GM12874 (cell line): ENCODE measurements at regions not wholly inside any gene's neighbourhood (a gene's known extent, or its start where the extent isn't known, plus 50 kb on each side); places are given as distances from the start of the nearest gene placed in this dataset.

Experiments
- TF ChIP-seq, protein P1 (sequence below): IDR thresholded peaks from 2 replicates; pipeline ENCODE4 v1.5.1; 2011; ENCODE audit warnings: low read depth, mild to moderate bottlenecking, control low read depth, low read length, moderate library complexity; ENCODE audit not compliant: insufficient read depth

DNA sequence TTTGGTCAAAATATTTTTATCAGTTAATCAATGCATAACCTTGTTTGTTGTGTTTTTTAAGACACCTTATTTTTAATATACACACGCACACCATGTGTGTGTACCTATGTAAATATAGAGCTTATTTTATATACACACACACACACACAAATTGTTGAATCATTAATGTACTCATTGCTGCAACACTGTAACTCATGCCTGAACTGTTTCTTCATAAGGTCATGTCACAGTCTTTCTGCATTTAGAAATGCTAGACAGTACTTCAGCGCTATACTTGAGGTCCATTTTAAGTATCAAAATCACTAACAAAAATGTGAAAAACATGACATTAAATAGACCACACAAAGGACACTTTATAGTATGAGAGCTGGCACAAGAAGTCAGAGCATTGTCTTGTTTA is 589.4 kb downstream of the SI start:
- TF ChIP-seq, protein P1, sequence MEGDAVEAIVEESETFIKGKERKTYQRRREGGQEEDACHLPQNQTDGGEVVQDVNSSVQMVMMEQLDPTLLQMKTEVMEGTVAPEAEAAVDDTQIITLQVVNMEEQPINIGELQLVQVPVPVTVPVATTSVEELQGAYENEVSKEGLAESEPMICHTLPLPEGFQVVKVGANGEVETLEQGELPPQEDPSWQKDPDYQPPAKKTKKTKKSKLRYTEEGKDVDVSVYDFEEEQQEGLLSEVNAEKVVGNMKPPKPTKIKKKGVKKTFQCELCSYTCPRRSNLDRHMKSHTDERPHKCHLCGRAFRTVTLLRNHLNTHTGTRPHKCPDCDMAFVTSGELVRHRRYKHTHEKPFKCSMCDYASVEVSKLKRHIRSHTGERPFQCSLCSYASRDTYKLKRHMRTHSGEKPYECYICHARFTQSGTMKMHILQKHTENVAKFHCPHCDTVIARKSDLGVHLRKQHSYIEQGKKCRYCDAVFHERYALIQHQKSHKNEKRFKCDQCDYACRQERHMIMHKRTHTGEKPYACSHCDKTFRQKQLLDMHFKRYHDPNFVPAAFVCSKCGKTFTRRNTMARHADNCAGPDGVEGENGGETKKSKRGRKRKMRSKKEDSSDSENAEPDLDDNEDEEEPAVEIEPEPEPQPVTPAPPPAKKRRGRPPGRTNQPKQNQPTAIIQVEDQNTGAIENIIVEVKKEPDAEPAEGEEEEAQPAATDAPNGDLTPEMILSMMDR = no peak

DNA sequence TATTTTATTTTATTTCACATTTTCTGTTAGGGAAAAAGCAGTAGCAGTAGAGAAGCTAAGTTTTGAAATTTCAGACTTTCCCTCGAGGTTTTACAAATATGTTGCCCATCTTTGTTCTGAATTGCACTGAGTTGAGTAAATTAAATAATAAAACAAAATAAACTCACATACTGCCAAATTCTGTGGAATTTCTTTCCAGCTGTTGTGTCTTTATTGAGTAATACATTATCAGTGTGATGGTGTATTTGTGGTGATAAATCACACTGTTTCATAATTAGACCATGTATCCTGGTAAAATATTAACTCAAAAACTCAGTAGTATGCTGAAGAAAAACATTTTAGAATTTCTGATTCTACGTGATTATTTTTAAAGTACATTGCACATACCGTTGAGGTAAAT is 592.1 kb downstream of the SI start:
- TF ChIP-seq, protein P1 = no peak

DNA sequence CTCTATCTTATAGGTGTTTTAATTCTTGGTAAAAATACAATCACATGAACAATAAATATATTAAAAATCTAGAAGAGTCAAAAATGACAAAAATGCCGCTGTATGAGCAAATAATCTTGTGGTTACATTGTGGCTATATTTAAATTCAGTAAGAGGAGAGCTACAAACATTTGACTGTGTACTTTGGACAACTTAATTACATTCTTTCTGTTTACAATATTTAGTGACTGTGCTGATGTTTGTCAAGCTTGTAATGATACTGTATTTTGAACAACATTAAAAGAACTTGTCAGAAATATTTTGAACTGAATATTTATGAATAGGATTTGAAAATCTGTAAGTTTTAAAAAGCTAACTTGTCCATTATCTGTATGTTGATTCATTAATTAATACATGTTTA is 598.3 kb downstream of the SI start:
- TF ChIP-seq, protein P1 = no peak

DNA sequence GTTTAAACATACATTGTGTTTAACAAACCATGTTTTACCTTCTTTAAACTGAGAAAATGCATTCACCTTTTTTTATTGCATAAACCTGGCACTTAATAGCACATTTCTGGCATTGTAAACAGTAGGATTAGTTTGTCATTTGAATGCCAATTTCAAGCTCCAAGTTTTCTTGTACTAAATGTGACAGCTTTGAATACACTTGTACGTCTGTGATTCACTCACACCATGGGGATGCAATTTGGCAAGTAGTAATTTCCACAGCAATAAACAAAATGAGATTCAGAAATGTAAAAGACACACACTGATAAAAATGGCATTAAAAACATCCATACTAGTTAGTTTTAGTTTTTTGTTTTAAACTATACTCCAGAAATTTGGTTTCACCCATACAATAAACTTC is 598.9 kb downstream of the SI start:
- TF ChIP-seq, protein P1 = no peak

DNA sequence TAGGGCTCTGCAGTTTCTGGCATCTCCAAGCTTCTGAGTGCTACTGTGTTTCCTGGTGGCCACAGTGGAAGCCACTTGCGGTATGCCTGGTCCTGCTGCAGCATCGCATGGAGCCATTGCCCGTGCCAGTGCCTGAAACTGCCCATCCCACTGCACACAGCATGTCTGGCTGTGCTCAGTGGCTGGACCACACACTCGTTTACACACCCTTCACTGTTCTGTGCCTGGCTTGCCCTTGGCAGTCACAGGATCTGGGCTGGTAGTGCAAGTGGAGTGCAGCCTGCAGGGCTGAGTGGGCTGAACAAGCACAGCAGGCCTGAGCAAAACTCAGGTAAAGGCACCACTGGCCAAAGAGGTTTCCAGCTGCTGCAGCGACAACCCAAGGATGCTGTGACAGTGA is 600.0 kb downstream of the SI start:
- TF ChIP-seq, protein P1 = no peak

DNA sequence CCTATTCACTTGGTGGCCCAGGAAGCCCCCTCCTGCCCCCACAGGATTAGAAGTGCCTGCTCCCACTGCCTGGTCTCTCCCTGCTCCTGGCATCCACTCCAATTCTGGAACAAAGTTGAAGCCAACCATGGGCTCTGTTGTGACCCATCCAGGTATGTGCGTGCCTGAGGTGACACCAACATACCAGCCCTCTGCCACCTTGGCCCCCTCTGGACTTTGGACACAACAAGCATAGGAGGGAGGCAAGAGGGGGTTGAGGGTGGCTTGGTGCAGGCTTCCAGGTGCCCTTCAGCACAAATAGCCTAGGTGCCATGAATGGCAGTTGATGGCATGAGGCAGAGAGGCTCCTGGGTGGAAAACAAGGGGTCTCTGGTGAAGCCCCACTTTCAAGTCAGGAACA is 600.9 kb downstream of the SI start:
- TF ChIP-seq, protein P1 = no peak

DNA sequence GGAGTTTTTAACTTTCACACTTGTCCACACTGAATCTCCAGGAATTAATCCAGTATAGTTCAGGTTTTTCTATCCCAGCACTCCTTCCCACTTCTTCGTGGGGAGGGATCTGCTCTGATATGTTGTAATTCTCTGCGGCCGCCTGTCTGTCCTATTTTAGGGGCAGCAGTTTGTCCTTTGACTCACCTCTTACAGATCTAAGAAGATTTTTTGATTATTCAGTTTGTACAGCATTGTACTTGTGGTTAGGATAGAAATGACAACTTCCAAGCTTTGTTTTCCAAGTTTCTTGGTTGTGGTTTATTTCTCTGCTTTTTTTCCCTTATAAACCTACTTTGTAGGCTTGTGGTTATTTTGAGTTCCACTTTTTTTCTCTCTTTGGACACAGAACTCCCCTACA is 601.7 kb downstream of the SI start:
- TF ChIP-seq, protein P1 = no peak

DNA sequence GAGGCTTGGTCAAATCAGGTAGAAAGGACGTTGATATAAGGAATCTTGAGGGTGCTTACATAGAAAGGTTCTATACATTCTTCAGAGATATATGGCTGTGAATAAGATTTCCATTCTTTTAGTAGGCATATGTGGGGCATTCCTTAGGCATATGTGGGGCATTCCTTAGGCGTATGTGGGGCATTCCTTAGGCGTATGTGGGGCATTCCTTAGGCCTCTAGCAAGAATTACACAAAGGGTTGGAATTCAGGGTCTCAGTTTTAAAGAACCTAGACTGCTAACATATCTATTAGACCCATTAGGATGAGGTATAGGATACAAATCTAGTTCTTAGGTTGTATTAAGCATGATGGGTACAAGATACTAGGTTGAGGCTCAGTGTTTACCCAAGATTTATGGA is 607.8 kb downstream of the SI start:
- TF ChIP-seq, protein P1 = no peak
